NCI-H2107 treated with DMSO at 0.1 percent for 48 hours (cell line): ENCODE measurements at regions not wholly inside any gene's neighbourhood (a gene's known extent, or its start where the extent isn't known, plus 50 kb on each side); places are given as distances from the start of the nearest gene placed in this dataset.

ENCODE experiments used
- DNase-seq: peaks from one replicate; lab custom pipeline; 2025; ENCODE audit not compliant: unreplicated experiment; lab: John Stamatoyannopoulos, UW

- DNase-seq = no peak
These were observed 131.4 kb upstream of the RUNX3 start for GRCh38 chr1:25061261-25061995.

DNA sequence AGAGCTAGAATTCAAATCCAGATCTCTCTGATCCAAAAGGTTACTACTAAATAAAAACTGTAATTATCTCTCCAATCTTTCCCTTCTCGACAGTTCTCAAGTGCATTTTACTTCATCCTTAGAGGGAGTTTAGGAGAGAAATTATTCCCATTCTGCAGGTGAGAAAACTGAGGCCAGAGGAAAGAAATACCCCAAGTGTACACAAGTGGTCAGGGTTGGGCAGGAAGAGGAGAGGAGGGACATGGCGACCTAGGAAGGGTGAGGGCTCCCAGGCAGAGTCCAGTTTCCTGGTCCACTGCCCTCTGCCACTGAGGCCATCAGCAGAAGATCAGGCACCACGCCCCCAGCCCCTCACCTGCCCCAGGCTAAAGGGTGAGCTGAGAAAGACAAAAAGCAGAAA, 127.1 kb upstream of the RUNX3 start:
- no peak for DNase-seq

DNA sequence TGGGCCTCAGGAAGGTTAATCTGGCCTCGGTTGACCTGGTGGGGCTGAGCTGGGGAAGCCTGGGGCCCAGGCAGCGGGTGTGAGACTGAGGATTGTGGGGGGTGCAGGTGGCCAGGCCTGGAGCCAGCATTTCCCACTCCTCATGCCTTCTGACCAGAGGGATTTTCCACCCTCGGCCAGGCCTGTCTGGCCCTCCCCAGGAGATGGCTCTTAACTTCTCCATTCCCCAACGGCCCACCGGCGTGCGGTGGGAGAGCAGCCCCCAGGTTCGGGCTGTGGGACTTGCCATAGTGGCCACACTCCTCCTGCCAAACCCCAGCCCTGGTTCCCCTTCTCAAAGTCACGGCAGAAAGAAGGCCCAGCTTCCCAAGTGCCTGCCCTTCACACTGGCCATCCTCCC, 126.5 kb upstream of the RUNX3 start:
- DNase-seq = no peak

DNA sequence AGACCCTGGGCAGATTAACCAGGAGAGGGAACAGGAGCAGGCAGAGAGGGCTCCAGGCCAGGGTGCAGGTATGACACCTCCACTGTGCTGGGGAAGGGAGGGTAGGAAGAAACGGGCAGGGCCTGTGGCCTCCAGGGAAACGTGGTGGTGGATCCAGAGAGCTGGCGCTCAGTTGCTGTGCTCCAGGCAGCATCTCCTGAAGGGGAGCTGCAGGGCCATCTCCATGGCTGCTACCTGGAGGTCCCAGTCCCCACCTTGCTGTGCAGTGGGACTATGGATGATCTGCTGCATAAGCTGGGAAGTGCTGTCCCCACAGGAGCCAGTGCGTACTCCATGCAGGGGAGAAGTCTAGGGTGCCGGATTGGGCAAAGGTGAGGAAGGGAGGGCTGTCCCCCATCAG, 125.9 kb upstream of the RUNX3 start:
- DNase-seq = no peak

DNA sequence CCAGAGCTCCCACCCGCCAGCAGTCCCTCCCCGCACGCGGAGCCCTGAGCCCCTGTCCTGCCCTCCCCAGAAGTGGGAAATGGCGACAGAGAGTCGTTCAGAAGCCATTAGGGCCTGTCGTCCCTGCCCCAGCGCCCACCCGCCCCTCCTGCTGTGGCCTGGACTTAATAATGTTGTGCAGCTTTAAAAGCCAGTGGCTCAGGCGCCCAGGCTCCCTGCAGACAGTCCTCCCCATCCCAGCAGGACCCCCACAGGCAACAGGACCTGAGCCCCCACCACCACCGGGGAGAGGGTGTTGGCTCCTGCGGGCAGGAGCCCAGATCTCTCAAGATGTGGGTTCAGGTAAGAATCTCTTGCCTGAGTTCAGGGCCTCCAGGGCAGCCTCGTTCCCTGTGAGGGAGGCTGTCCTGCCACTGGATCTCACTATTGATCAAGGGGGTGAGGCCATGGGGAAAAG, 125.3 kb upstream of the RUNX3 start:
- DNase-seq = no peak

GRCh38 chr1:25054526-25055323, 124.6 kb upstream of the RUNX3 start:
- no peak for DNase-seq

GRCh38 chr1:25053576-25054250, 123.6 kb upstream of the RUNX3 start:
- DNase-seq = no peak

GRCh38 chr1:25051906-25052305, 121.8 kb upstream of the RUNX3 start:
- DNase-seq = no peak

DNA sequence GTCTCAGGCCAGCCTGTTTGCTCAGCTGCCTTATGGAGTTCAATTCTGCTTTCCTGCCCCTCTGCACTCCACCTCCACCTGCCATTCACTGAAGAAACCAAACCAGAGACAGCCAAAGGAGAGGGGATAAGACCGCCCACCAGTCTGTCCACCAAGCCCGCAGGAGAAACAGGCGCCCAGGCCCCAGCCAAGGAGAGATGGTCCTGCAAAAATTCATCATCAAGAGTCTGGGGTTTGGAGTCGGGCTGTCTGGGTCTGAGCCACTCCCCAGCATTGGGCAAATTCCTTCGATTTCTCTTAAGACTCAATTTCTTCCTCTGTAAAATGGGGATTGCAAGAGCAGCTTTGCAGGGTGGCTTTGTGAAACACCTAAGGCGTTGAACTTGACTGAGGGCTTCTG, 121.4 kb upstream of the RUNX3 start:
- DNase-seq = no peak

DNA sequence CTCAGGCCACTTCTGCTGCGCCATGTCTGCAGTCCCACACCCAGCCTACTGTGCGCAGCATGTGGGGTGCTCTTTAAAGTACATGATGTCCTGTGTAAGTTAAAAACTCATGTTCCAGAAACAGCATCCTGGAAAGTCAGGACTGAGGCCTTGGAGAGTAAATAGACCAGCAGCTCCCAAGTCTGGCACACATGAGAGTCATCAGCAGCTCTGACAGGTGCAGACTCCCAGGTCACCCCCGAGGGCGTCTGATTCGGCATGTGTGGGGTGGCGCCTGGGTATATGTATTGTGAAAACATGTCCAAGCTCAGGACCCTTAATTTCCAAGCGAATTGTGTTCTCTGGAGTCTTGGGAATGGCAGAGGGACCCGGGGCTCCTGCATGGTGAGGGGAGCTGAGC, 120.1 kb upstream of the RUNX3 start:
- DNase-seq = no peak

DNA sequence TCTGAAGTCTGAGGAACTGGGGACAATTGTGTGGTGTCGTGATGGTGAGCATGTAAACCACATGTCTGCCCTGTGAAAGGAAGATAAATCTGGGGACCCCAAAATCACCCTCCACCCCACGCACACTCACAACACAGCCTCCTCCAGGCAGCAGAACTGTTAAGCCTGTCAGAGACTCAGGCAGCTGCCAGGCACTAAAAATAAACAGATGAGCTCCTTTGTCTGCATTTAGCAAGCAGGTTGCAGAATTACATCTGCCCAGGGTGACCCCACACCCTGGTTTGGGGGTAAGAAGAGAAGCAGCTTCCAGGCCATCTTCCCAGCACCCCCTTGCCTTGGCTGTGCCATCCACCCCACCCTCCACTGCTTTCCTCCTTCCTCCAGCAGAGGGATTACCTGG, 119.1 kb upstream of the RUNX3 start:
- no peak for DNase-seq

GRCh38 chr1:25048728-25049127, 118.7 kb upstream of the RUNX3 start:
- no peak for DNase-seq

- DNase-seq = no peak
These were observed 117.6 kb upstream of the RUNX3 start for GRCh38 chr1:25047506-25048240.

GRCh38 chr1:25046194-25046532, 116.1 kb upstream of the RUNX3 start:
- DNase-seq = no peak

DNA sequence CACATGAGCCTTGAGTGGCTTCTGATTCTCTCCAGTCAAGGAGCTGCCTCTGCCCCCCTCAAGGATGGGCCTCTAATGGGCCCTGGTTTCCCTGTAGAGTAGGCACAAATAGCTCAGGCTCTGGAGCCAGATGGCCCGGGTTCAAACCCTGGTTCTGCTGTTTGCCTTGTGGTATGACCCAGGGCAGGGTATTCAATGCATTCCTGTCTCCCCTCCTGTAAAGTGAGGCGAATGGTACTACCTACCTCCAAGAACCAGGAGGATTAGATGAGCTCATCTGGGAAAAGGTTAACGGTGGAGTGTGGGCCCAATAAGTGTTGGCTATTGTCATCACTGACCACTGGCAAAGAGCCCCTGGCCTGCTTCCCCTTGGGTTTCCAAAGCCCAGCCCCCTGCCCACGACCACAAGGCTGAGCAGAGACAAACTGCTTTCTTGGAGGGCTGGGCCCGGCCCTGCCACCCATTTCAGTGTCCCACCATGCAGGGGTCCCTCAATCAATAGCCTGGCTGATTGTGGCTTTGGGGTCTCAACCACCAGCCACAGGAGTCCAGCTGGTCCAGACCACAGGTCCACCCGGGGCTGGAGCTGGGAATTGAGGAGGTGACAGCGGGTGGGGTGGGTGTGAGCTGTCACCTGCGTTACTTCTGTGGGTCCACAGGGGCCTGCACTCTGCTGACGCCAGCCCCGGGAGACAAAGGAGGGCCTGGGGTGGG, 115.6 kb upstream of the RUNX3 start:
- no peak for DNase-seq

DNA sequence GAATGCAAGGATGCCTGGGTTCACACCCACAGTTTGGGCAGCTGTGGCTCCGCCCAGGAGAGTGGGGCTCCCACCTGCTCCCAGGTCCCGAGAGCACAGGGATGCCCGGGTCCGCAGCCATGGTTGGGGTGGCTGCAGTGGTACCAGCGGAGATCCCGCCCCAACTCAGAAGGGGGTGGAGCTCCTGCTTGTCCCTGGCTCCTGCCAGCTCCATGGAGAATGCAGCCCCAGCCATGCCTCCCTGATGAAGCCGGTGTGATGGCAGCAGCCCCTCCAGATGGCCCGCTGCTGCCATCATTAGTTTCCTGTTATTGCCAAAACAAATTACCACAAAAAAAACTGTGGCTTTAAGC, 113.1 kb upstream of the RUNX3 start:
- no peak for DNase-seq

DNA sequence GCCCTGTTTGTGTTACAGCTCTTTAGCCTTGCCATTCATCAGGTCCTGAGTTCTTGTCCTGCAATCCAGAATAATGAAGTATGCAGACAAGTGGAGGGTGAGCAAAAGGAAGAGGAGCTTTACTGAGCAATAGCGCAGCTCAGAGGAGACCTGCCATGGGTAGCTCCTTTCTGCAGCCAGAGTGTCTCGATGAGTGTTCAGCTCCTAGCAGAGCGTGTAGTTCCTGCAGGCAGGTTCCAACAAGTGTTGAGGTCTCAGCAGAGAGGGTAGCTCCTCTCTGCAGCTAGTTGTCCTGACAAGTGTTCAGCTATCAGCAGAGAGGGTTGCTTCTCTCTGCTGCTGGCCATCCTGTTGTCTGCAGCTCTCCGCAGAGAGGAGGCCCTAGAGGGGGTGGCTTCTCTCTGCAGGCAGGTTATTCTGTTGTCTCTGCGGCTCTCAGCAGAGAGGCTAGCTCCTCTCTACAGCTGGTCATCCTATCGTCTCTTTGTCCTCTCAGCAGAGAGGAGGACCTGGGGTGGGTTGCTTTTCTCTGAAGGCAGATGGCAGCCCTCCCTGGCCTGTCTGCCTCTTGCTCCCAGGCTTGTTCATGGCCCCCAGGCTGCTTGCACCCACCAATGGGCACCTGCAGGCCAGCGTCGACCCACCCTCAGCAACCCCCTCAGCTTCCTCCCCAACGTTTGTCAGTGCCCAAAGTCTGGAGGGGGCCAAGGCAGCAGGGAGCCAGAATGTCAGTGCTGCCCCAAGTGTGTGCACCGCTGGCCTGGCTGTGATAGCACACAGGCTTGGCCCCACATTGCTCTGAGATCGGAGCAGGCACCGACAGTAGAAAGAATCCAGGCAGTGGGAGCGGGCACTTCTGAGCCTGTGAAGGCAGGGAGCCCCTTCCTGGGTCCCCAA, 112.5 kb upstream of the RUNX3 start:
- DNase-seq = no peak

GRCh38 chr1:25041916-25042315, 111.8 kb upstream of the RUNX3 start:
- DNase-seq = no peak

GRCh38 chr1:25040122-25040685, 110.1 kb upstream of the RUNX3 start:
- DNase-seq = no peak

- no peak for DNase-seq
These were observed 109.2 kb upstream of the RUNX3 start for GRCh38 chr1:25039229-25039628.
